IMR-90 (cell line): ENCODE measurements at regions not wholly inside any gene's neighbourhood (a gene's known extent, or its start where the extent isn't known, plus 50 kb on each side); places are given as distances from the start of the nearest gene placed in this dataset.
A peak's percentile ranks its signal among the peaks of the same experiment; 100 is the strongest.

ENCODE experiments used
- ATAC-seq: fragments of 200-7000 bp; cut with Tn5 transposase; 2 replicates; pipeline ENCODE4 v1.9.1; 2020; ENCODE audit warnings: low read depth, mild to moderate bottlenecking, moderate library complexity
- BruUV-seq: library from RNA; stranded (reverse); fragments of 400-500 nt; replicated peaks from 2 replicates; lab custom pipeline; 2021; lab: Mats Ljungman, UMichigan
- CTCF ChIA-PET: fragments of 300-600 bp; formaldehyde crosslinking; extraction: SDS; loops from one replicate; lab custom pipeline; 2021; ENCODE audit warnings: antibody characterized with exemption; lab: Yijun Ruan, JAX
- POLR2A ChIA-PET: fragments of 300-600 bp; sonication (Branson Sonifier 250); formaldehyde crosslinking; loops from one replicate; lab custom pipeline; 2022; ENCODE audit warnings: antibody characterized with exemption; ENCODE audit not compliant: unreplicated experiment; lab: Charles Lee
- DNase-seq: peaks from one replicate; pipeline ENCODE4 v3.0.0; 2013
- H2AFZ ChIP-seq: replicated peaks from 2 replicates; pipeline ENCODE3; 2013; ENCODE audit warnings: low read length, mild to moderate bottlenecking; ENCODE audit not compliant: poor library complexity
- H2AK5ac ChIP-seq: 2 replicates; pipeline ENCODE4 v1.6.1; 2013; ENCODE audit warnings: low read depth, low read length, inconsistent platforms
- H2AK9ac ChIP-seq: replicated peaks from 2 replicates; pipeline ENCODE3; 2013; ENCODE audit warnings: mild to moderate bottlenecking, low read depth, low read length, moderate library complexity; ENCODE audit not compliant: poor library complexity
- H2BK120ac ChIP-seq: 2 replicates; pipeline ENCODE4 v1.6.1; 2013; ENCODE audit warnings: low read depth, low read length, inconsistent platforms
- H2BK15ac ChIP-seq: 3 replicates; pipeline ENCODE4 v1.6.1; 2013; ENCODE audit warnings: low read depth, low read length, inconsistent platforms
- H2BK20ac ChIP-seq: 2 replicates; pipeline ENCODE4 v1.6.1; 2013; ENCODE audit warnings: low read depth, mild to moderate bottlenecking, inconsistent platforms, low read length, moderate library complexity
- H2BK5ac ChIP-seq: 2 replicates; pipeline ENCODE4 v1.6.1; 2013; ENCODE audit warnings: mild to moderate bottlenecking, low read depth, low read length, inconsistent platforms; ENCODE audit not compliant: poor library complexity, severe bottlenecking
- H3K14ac ChIP-seq: replicated peaks from 2 replicates; pipeline ENCODE4 v1.6.1; 2013; ENCODE audit warnings: low read depth, low read length, inconsistent platforms
- H3K18ac ChIP-seq: 2 replicates; pipeline ENCODE4 v1.6.1; 2013; ENCODE audit warnings: low read depth, low read length, control low read depth
- H3K23ac ChIP-seq: 2 replicates; pipeline ENCODE4 v1.6.1; 2013; ENCODE audit warnings: low read depth, low read length, inconsistent platforms
- H3K27ac ChIP-seq: 2 replicates; pipeline ENCODE4 v1.5.1; 2013; ENCODE audit warnings: mild to moderate bottlenecking, control low read depth, low read length; ENCODE audit not compliant: insufficient read depth
- H3K27me3 ChIP-seq: 2 replicates; pipeline ENCODE4 v1.6.1; 2013; ENCODE audit warnings: low read length; ENCODE audit not compliant: control insufficient read depth, insufficient read depth
- H3K36me3 ChIP-seq: 2 replicates; pipeline ENCODE4 v1.6.1; 2013; ENCODE audit warnings: low read length, mixed read lengths; ENCODE audit not compliant: control insufficient read depth, insufficient read depth
- H3K4ac ChIP-seq: 2 replicates; pipeline ENCODE4 v1.6.1; 2013; ENCODE audit warnings: low read depth, low read length, inconsistent platforms
- H3K4me1 ChIP-seq: 2 replicates; pipeline ENCODE4 v1.6.1; 2013; ENCODE audit warnings: low read length, mixed read lengths; ENCODE audit not compliant: control insufficient read depth, insufficient read depth
- H3K4me2 ChIP-seq: 2 replicates; pipeline ENCODE4 v1.6.1; 2013; ENCODE audit warnings: low read depth, mild to moderate bottlenecking, control low read depth, low read length, moderate library complexity
- H3K4me3 ChIP-seq: 2 replicates; pipeline ENCODE4 v1.5.1; 2013; ENCODE audit warnings: low read depth, mild to moderate bottlenecking, control low read depth, low read length, moderate library complexity; ENCODE audit not compliant: insufficient read depth
- H3K56ac ChIP-seq: 2 replicates; pipeline ENCODE4 v1.6.1; 2013; ENCODE audit warnings: low read length, inconsistent platforms; ENCODE audit not compliant: insufficient read depth; ENCODE audit errors: extremely low read depth
- H3K79me1 ChIP-seq, 2 experiments: 2 replicates each; pipeline ENCODE4 v1.6.1; 2013; ENCODE audit warnings: low read length in 2 of 2, inconsistent platforms in 1 of 2, low read depth in 1 of 2
- H3K9ac ChIP-seq: 2 replicates; pipeline ENCODE4 v1.6.1; 2013; ENCODE audit warnings: low read depth, low read length, control low read depth
- H3K9me1 ChIP-seq: 2 replicates; pipeline ENCODE4 v1.6.1; 2013; ENCODE audit warnings: low read length, inconsistent platforms; ENCODE audit not compliant: insufficient read depth
- H3K9me3 ChIP-seq: 2 replicates; pipeline ENCODE4 v1.6.1; 2013; ENCODE audit warnings: low read length; ENCODE audit not compliant: control insufficient read depth, insufficient read depth
- H4K20me1 ChIP-seq: 2 replicates; pipeline ENCODE4 v1.6.1; 2013; ENCODE audit warnings: low read length, inconsistent platforms; ENCODE audit not compliant: insufficient read depth
- H4K5ac ChIP-seq: 2 replicates; pipeline ENCODE4 v1.6.1; 2013; ENCODE audit warnings: mild to moderate bottlenecking, low read depth, low read length, control low read depth
- H4K8ac ChIP-seq, 2 experiments: 2 replicates each; pipeline ENCODE4 v1.6.1; 2013; ENCODE audit warnings: low read depth in 2 of 2, low read length in 2 of 2, control low read depth in 1 of 2, inconsistent platforms in 1 of 2
- H4K91ac ChIP-seq: 2 replicates; pipeline ENCODE4 v1.6.1; 2013; ENCODE audit warnings: low read depth, low read length, inconsistent platforms; ENCODE audit not compliant: insufficient read depth
- BHLHE40 ChIP-seq: fragments of 150-350 bp; IDR thresholded peaks from 2 replicates; pipeline ENCODE4 v1.6.1; 2016; ENCODE audit warnings: mild to moderate bottlenecking, low read depth, low read length
- CEBPB ChIP-seq: IDR thresholded peaks from 2 replicates; pipeline ENCODE4 v1.6.1; 2012; ENCODE audit warnings: low read depth, low read length, improper control_type of control experiment
- CHD1 ChIP-seq: IDR thresholded peaks from 2 replicates; pipeline ENCODE4 v1.6.1; 2012; ENCODE audit warnings: low read depth, low read length, improper control_type of control experiment
- CTCF ChIP-seq: conservative IDR thresholded peaks from 2 replicates; pipeline ENCODE4 v1.5.1; 2012; ENCODE audit warnings: mild to moderate bottlenecking, low read depth, low read length, improper control_type of control experiment
- ELK1 ChIP-seq: fragments of 150-350 bp; IDR thresholded peaks from 2 replicates; pipeline ENCODE4 v1.6.1; 2016; ENCODE audit warnings: low read depth, mild to moderate bottlenecking, low read length, moderate library complexity, borderline replicate concordance
- FOS ChIP-seq: fragments of 150-350 bp; IDR thresholded peaks from 2 replicates; pipeline ENCODE4 v1.6.1; 2016; ENCODE audit warnings: low read depth, low read length
- MAFK ChIP-seq: IDR thresholded peaks from 2 replicates; pipeline ENCODE4 v1.6.1; 2012; ENCODE audit warnings: low read depth, low read length, improper control_type of control experiment
- MAZ ChIP-seq: IDR thresholded peaks from 2 replicates; pipeline ENCODE4 v1.6.1; 2012; ENCODE audit warnings: low read depth, mild to moderate bottlenecking, low read length, improper control_type of control experiment, moderate library complexity, borderline replicate concordance
- MXI1 ChIP-seq: IDR thresholded peaks from 2 replicates; pipeline ENCODE4 v1.6.1; 2012; ENCODE audit warnings: low read depth, mild to moderate bottlenecking, low read length, moderate library complexity, borderline replicate concordance
- NFE2L2 ChIP-seq: fragments of 150-350 bp; IDR thresholded peaks from 2 replicates; pipeline ENCODE4 v1.6.1; 2016; ENCODE audit warnings: low read depth, mild to moderate bottlenecking, low read length
- POLR2A ChIP-seq: IDR thresholded peaks from 2 replicates; pipeline ENCODE4 v1.6.1; 2012; ENCODE audit warnings: mild to moderate bottlenecking, low read depth, low read length
- RAD21 ChIP-seq: IDR thresholded peaks from 2 replicates; pipeline ENCODE4 v1.6.1; 2012; ENCODE audit warnings: low read length, improper control_type of control experiment
- RCOR1 ChIP-seq: IDR thresholded peaks from 2 replicates; pipeline ENCODE4 v1.6.1; 2012; ENCODE audit warnings: mild to moderate bottlenecking, low read length, improper control_type of control experiment; ENCODE audit not compliant: insufficient replicate concordance
- RFX5 ChIP-seq: IDR thresholded peaks from 2 replicates; pipeline ENCODE4 v1.8.0; 2012; ENCODE audit warnings: low read depth, mild to moderate bottlenecking, low read length, moderate library complexity
- SMC3 ChIP-seq: fragments of 150-350 bp; IDR thresholded peaks from 2 replicates; pipeline ENCODE4 v1.6.1; 2016; ENCODE audit warnings: low read depth, mild to moderate bottlenecking, antibody characterized with exemption, low read length, moderate library complexity
- USF2 ChIP-seq: fragments of 150-350 bp; IDR thresholded peaks from 2 replicates; pipeline ENCODE4 v1.6.1; 2017; ENCODE audit warnings: mild to moderate bottlenecking, antibody characterized with exemption, low read length, low read depth
- WGBS, 2 experiments: methylation state at CpG; one replicate each; pipeline versions ENCODE4 v1.1.5 to v1.1.7; 2013; ENCODE audit warnings: missing lambda C conversion rate in 2 of 2; ENCODE audit not compliant: insufficient read length in 1 of 2; ENCODE audit errors: extremely low coverage in 2 of 2; 5-methylcytosine and 5-hydroxymethylcytosine counted together
- dilution Hi-C: fragments of 300-500 bp; cut with HindIII; formaldehyde crosslinking; loops from one replicate; pipeline ENCODE4 v1.14.3; 2018; ENCODE audit warnings: low sequenced_read_pairs; ENCODE audit not compliant: unreplicated experiment
- in situ Hi-C: fragments of 300-500 bp; cut with MboI; formaldehyde crosslinking; loops from 3 replicates; pipeline ENCODE4 v1.14.3; 2019; ENCODE audit warnings: low sequenced_read_pairs, inconsistent platforms, mixed read lengths
- intact Hi-C: fragments of 100-400 bp; cut with micrococcal nuclease; formaldehyde crosslinking; loops from 2 replicates; pipeline ENCODE4 v1.10.0; 2022

- Histone ChIP-seq H2AK5ac (peak overlapping the region; percentile 28; the same call in 1 of the 2 replicates), H3K4me1 (no peaks in the 10 kb centered on the region), H3K9ac (no peak overlapping the region), H4K20me1 (no peaks in the 10 kb centered on the region), H3K27me3 (no peaks in the 10 kb centered on the region), H3K4me2 (no peak overlapping the region), H3K23ac (no peak overlapping the region), H2AFZ (no peak overlapping the region), H3K79me1 (no peaks in the 10 kb centered on the region), H2AK9ac (no peak overlapping the region), H4K8ac (no peak overlapping the region), H2BK20ac (no peak overlapping the region), H4K91ac (no peak overlapping the region), H3K9me1 (no peaks in the 10 kb centered on the region), H3K4me3 (no peak overlapping the region), H3K56ac (no peak overlapping the region), H3K14ac (no peak overlapping the region), H4K5ac (no peak overlapping the region), H2BK15ac (no peak overlapping the region), H3K4ac (no peak overlapping the region; the same call in 1 of the 2 replicates), H2BK5ac (no peak overlapping the region), H3K18ac (no peak overlapping the region), H3K9me3 (no peaks in the 10 kb centered on the region), H3K27ac (no peak overlapping the region), H2BK120ac (peak overlapping the region; percentile 19; the same call in 1 of the 2 replicates), H3K36me3 (no peaks in the 10 kb centered on the region)
- CTCF ChIA-PET = no interaction called here
- BruUV-seq = no TSS peak
- in situ Hi-C loops = no loop called here
- dilution Hi-C loops = no loop called here
- intact Hi-C loops = no loop called here
- 90% methylated on average over 1 of the region's 5 CpGs; no CpG with 5 or more reads in 1 of the 2 experiments for WGBS, 2 experiments
- POLR2A ChIA-PET = no interaction called here
- DNase-seq (no peak), ATAC-seq (no peak)
- TF ChIP-seq MAZ = no peak
- TF ChIP-seq RAD21 = no peak
- no peak for TF ChIP-seq CTCF
- no peak for TF ChIP-seq RFX5
- TF ChIP-seq ELK1 = no peak
- no peak for TF ChIP-seq MAFK
- TF ChIP-seq SMC3 = no peak
- no peak for TF ChIP-seq POLR2A
- TF ChIP-seq MXI1 = no peak
- TF ChIP-seq FOS = no peak
- TF ChIP-seq BHLHE40 = no peak
- no peak for TF ChIP-seq CHD1
- no peak for TF ChIP-seq RCOR1
- TF ChIP-seq NFE2L2 = no peak
- TF ChIP-seq USF2 = no peak
- TF ChIP-seq CEBPB = no peak
These were observed 161.6 kb upstream of the CTAGE1 start for GRCh38 chr18:22579271-22579670.
